SW480 (cell line): ENCODE measurements at regions not wholly inside any gene's neighbourhood (a gene's known extent, or its start where the extent isn't known, plus 50 kb on each side); places are given as distances from the start of the nearest gene placed in this dataset.

Experiments
- DNase-seq: peaks from one replicate; pipeline ENCODE4 v3.0.0-alpha.2; 2016; ENCODE audit warnings: low spot score

GRCh38 chr19:28471731-28472510 is 741.0 kb downstream of the UQCRFS1 start:
- no peak for DNase-seq

DNA sequence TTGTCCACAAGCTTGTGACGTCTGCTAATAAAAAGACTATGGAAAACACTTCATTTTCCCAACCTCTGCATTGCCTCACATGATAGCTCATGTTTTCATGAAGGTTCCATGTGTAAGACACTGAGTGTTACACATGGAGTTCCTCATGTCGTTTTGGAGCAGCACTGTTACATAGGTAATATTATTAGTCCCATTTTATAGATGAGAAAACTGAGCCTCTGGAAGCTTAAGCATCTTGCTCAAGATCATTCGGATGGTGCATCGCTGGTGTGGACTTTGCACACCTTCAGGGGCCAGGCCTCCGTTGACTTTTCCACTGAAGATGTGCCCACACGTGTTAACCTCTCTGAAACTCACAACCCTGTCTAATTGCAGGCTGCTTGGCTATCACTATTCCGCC is 743.4 kb downstream of the UQCRFS1 start:
- DNase-seq: no peak

DNA sequence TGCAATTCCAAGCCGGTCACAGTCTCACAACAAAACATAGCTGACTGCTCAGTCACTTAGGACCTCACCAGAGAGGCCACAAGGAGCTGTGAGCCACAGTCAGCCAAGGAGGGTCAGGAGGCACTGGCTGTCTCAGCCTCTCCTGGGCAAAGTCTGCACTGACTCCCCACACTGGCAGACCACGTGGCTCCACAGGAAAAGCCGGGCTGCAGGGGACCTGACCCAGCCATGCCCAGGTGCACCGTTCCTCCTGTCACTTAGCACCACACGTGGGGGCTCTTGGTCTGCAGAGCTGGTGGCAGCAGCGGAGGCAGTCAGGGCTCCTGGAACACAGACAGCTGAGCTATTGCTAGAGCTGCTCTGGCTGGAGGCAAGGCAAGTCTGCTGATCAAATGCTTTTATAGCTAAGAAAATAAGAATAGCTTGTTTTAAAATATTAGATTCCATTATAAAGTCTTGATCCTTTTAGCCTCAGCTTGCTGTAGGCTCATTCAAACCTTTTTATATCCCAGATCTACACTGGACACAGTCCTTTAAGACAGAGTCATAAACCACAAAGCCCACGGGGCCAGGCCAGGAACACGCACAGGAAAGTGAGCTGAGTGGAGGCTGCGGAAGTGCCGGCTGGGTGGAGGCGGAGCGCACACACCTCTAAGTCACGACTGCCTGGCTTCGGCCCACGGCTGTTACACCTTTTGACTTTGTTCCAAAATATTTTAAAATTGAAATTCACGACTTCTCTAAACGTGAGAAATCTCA is 744.1 kb downstream of the UQCRFS1 start:
- peak; percentile 67 for DNase-seq

DNA sequence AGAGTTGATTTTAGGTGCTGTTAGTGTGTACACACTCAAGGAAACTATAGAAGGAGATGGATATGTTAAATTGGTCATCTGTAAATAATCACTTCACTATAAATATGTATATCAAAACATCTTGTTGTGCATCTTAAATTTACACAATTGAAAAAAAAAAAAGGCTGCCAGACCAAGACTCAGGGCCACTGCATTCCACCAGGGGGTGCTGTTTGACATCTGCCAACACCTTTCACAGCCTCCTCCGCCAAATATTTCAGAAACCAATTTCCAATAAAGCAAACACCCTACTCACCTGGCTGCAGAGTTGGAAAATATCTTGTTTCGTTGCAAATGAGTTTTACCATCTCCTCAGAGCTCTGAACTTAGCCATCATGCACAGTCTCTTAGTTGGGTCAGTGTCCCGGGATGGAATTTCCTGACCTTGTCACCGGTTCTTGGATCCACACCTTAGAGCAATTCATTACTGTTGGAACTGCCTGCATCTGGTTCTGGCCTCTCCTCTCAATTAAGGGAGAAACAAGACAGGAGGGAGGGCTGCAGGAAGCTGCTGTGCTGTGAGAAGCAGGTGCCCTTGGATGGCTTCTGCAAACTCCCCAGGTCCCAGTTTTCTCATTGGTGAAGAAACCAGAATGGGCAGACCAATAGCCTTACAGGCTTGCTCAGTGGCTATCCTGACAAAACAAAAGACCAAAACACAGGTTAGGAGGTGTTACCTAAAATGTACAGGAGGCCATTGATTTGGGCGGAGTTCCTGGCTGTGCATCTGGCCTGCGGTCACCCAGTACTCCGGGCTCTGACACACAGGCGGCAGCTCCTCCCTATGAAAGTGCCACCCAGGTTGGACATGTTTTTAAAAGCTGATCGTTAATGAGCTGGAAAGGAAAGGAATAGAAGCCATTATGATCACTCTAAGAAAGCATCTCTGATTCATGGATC is 746.6 kb downstream of the UQCRFS1 start:
- peak; percentile 84 for DNase-seq

- DNase-seq: no peak
Observed at GRCh38 chr19:28465371-28466086, 747.4 kb downstream of the UQCRFS1 start.

DNA sequence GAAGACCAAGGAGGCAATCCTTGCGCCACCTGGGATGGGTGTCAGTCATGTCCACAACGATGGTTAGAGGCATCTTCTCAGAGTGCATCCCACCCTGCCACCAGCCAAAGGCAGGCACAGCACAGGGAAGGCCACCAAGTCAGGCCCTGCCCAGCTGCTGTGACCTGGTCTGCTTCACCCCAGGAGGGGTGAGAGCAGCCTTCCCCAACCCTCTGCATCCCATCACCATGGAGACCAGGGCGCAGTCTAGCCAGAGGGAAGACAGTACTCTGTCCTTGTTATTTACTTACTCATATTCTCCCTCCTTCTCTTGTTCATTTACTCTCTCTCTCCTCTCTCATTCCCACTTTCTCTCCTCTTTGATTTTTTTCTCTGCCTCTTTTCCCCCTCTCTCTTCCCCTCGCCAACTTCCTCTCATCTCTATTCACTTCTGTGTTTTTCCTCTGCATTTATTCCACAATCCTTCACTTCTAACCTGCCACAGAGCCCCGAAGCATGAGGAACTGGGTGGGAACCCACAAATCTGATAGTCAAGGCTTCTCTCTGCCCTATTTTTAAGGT is 749.4 kb downstream of the UQCRFS1 start:
- DNase-seq: no peak

- DNase-seq: no peak
Observed at GRCh38 chr19:28457620-28458019, 755.3 kb downstream of the UQCRFS1 start.

DNA sequence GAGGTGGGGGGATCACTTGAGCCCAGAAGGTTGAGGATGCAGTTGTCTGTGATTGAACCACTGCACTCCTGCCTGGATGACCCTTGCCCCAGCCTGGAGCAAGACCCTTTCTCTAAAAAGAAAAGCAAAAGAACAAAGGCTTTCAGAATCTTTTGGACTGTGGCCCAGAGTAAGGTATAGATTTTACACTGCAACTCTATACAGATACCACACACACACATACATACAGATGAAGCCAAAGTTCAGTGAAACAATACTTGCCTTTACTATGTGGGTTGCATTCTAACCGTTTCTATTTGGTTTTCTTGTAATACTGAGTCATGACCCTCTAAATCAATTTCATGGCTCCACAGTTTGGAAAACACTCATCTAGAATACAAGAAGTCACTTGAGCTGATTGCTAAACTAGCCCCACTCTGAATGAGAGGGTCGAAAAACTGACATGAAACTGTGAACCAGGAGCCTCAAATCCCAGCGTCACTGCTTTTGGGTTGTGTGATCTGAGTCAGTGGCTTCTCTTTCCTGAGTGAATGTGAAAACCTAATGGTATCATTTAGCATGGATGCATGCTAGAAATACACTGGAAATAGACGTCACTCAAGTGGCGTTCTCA is 756.1 kb downstream of the UQCRFS1 start:
- DNase-seq: no peak

- DNase-seq: no peak
Observed at GRCh38 chr19:28456252-28456651, 756.7 kb downstream of the UQCRFS1 start.

GRCh38 chr19:28454083-28454482 is 758.9 kb downstream of the UQCRFS1 start:
- DNase-seq: peak; percentile 33

DNA sequence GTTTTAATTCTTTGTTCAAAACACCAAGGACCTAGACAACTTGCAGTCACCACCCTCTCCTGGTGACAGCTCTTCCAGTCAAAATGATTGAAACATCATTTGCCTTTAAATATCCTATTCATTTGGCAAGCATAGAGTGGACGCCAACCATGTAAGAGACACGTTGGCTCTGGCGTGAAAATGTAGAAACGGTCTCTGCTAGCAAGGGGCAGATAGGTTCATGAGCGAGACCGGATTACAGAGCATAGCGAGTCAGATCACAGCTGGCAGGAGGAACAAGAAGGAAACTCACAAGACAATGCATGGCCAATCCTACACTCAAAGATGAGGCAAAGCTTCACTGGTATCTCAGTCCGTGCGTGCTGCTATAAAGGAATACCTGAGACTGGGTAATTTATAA is 759.5 kb downstream of the UQCRFS1 start:
- no peak for DNase-seq

- DNase-seq: no peak
Observed at GRCh38 chr19:28449803-28450202, 763.1 kb downstream of the UQCRFS1 start.

- no peak for DNase-seq
Observed at GRCh38 chr19:28446511-28446910, 766.4 kb downstream of the UQCRFS1 start.

DNA sequence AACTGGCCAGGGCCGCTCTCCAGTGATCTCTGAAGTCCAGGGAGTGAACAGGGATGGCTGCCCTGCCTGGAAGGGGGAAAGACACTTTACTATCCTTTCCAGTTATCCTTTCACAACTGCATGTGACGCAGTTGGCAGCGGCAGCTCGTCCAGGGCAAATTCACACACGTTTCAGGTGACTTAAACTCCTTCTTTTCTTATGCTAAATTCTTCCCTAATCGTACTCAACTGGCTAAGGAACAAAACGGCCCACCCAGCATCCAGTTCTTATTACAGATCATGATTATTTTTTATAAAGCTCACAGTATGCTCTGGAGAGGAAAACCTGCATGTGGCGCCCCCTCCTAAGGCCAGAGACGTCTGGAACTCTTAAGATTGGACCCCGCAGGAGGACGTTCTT is 767.1 kb downstream of the UQCRFS1 start:
- DNase-seq: no peak

DNA sequence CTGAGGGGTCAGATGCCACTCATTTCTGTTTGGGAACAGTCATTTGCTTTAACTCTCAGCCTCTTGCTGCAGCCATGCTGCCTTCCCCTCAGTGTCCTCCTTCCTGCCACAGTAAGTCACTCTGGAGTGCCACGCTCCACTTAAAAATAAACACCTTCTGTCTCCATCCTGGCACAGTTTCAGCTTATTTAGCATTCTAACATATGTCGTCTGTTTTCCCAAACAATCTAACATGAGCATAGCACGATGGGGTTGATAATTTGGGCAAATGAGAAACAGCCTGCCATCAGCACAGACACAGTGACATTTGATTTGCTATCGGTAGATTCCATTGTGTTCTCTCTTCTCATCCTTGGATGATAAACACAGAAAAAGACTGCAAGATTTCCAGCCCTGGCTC is 768.6 kb downstream of the UQCRFS1 start:
- no peak for DNase-seq

GRCh38 chr19:28443361-28443760 is 769.6 kb downstream of the UQCRFS1 start:
- no peak for DNase-seq

DNA sequence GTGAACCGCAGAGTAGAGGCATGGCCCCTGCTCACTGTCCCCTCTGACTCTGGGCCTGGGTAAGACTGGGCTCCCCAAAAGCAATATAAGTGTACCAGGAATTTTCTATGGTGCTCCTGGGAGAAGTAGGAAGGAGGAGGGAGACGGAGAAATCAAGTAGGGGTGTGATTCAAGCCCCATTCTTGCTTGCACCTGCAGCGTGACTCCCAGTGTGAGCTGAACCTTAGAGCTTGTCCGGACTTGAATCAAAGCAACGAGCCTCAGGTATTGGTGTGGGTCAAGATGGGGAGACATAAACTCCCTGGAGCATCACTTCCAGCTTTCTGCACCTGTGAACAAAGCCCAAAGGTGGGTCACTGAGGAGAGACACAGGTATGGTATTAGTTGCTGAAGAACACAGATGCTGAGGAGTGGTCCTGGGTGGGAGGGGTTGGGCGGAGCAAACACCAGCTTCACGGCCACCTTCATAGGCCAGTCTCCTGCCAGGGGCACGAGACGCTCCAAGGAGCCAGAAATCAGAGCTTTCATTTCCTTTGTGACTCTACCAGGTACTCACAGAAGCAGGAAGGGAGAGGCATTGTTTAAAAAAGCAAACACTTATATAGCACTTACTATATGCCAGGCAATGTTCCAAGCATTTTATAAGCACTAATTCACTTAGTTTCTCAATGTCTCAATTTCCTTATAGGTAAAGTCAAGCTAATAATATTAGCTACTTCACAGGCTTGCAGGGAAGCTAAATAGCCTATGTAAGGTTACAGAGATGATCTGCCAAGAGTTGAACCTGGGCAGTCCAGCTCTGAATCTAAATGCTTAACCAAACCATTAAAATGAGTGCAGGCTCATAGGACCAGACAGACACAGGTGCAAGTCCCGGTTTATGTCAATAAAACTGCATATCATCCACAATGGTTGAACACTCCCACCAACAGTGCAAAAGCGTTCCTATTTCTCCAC is 775.3 kb downstream of the UQCRFS1 start:
- DNase-seq: no peak

- peak; percentile 29 for DNase-seq
Observed at GRCh38 chr19:28436320-28436719, 776.6 kb downstream of the UQCRFS1 start.

GRCh38 chr19:28435551-28436271 is 777.2 kb downstream of the UQCRFS1 start:
- DNase-seq: no peak
